DOHH2 (cell line): ENCODE measurements at regions not wholly inside any gene's neighbourhood (a gene's known extent, or its start where the extent isn't known, plus 50 kb on each side); places are given as distances from the start of the nearest gene placed in this dataset.

Experiments
- H3F3A ChIP-seq: fragments of 200-600 bp; sonication (generic), shearing (Covaris generic); 2 replicates; pipeline ENCODE4 v1.6.0; 2016; ENCODE audit warnings: antibody characterized with exemption, mild to moderate bottlenecking; ENCODE audit not compliant: control insufficient read depth, insufficient read depth
- H3K27ac ChIP-seq: fragments of 200-600 bp; sonication (generic); 2 replicates; pipeline ENCODE4 v1.5.1; 2014; ENCODE audit warnings: low read depth, mild to moderate bottlenecking, low read length, moderate library complexity
- H3K27me3 ChIP-seq: fragments of 200-600 bp; sonication (generic); 2 replicates; pipeline ENCODE4 v1.6.1; 2014; ENCODE audit warnings: mild to moderate bottlenecking, low read length, mixed read lengths; ENCODE audit not compliant: control insufficient read depth
- H3K36me3 ChIP-seq: fragments of 200-600 bp; sonication (generic); 2 replicates; pipeline ENCODE4 v1.6.1; 2014; ENCODE audit warnings: mild to moderate bottlenecking, low read length, moderate library complexity, mixed read lengths; ENCODE audit not compliant: control insufficient read depth
- H3K4me1 ChIP-seq: fragments of 200-600 bp; sonication (generic); 2 replicates; pipeline ENCODE4 v1.6.1; 2014; ENCODE audit warnings: mild to moderate bottlenecking, low read length, mixed read lengths; ENCODE audit not compliant: control insufficient read depth
- H3K4me2 ChIP-seq: fragments of 200-600 bp; sonication (generic); 2 replicates; pipeline ENCODE4 v1.6.0; 2014; ENCODE audit warnings: mild to moderate bottlenecking, low read length, moderate library complexity
- H3K4me3 ChIP-seq: fragments of 200-600 bp; sonication (generic); 2 replicates; pipeline ENCODE4 v1.5.1; 2014; ENCODE audit warnings: mild to moderate bottlenecking, low read length, mixed read lengths
- H3K79me2 ChIP-seq: fragments of 200-600 bp; sonication (generic); 2 replicates; pipeline ENCODE4 v1.6.1; 2014; ENCODE audit warnings: mild to moderate bottlenecking, low read length, mixed read lengths; ENCODE audit not compliant: control insufficient read depth
- H3K9me2 ChIP-seq: fragments of 200-600 bp; sonication (generic); replicated peaks from 2 replicates; pipeline ENCODE4 v1.6.1; 2014; ENCODE audit warnings: mild to moderate bottlenecking, low read length, mixed read lengths; ENCODE audit not compliant: control insufficient read depth
- H3K9me3 ChIP-seq: fragments of 200-600 bp; sonication (generic); 2 replicates; pipeline ENCODE4 v1.6.1; 2014; ENCODE audit warnings: antibody characterized with exemption, low read length, mixed read lengths; ENCODE audit not compliant: control insufficient read depth, insufficient read depth
- H4K20me1 ChIP-seq: fragments of 200-600 bp; sonication (generic); 2 replicates; pipeline ENCODE4 v1.6.0; 2014; ENCODE audit warnings: low read depth, mild to moderate bottlenecking, antibody characterized with exemption, low read length, moderate library complexity; ENCODE audit not compliant: control insufficient read depth, insufficient read depth
- CTCF ChIP-seq: fragments of 200-600 bp; sonication (generic); IDR thresholded peaks from one replicate; pipeline ENCODE4 v1.5.1; 2014; ENCODE audit warnings: antibody characterized with exemption, mild to moderate bottlenecking, low read depth, low read length; ENCODE audit not compliant: poor library complexity, severe bottlenecking
- EZH2phosphoT487 ChIP-seq: fragments of 200-600 bp; sonication (generic); IDR thresholded peaks from 2 replicates; pipeline ENCODE4 v1.6.1; 2017; ENCODE audit warnings: borderline replicate concordance, mild to moderate bottlenecking, antibody characterized with exemption, low read length, moderate library complexity, mixed read lengths

- TF ChIP-seq CTCF (no peak), EZH2phosphoT487 (no peak)
Measured at GRCh38 chr11:31877083-31877482, 66.0 kb upstream of the PAX6 start.

GRCh38 chr11:31875866-31876560, 64.9 kb upstream of the PAX6 start:
- no peaks in the 10 kb centered on the region for H3K36me3 ChIP-seq
- H3K79me2 ChIP-seq = no peaks in the 10 kb centered on the region
- H3K4me1 ChIP-seq = no peaks in the 10 kb centered on the region
- H3K27ac ChIP-seq = no peak overlapping the region
- TF ChIP-seq CTCF = no peak
- TF ChIP-seq EZH2phosphoT487 = no peak
- H3K4me2 ChIP-seq = no peak overlapping the region
- no peaks in the 10 kb centered on the region for H3K9me3 ChIP-seq
- H3K4me3 ChIP-seq = no peak overlapping the region
- H3K9me2 ChIP-seq = no peaks in the 10 kb centered on the region
- H3K27me3 ChIP-seq = 0 out of 2 replicates have a peak, but pooled peaks cover 2% of the 10 kb centered on the region
- H4K20me1 ChIP-seq = no peaks in the 10 kb centered on the region
- no peaks in the 10 kb centered on the region for H3F3A ChIP-seq

More at GRCh38 chr11:31877083-31877482, 66.0 kb upstream of the PAX6 start:
- no peaks in the 10 kb centered on the region for H3K79me2 ChIP-seq
- no peaks in the 10 kb centered on the region for H3K4me1 ChIP-seq
- no peak overlapping the region for H3K4me3 ChIP-seq
- H3K9me2 ChIP-seq = no peaks in the 10 kb centered on the region
- no peaks in the 10 kb centered on the region for H3F3A ChIP-seq
- no peak overlapping the region for H3K27ac ChIP-seq
- H3K27me3 ChIP-seq = 0 out of 2 replicates have a peak, but pooled peaks cover 2% of the 10 kb centered on the region
- H4K20me1 ChIP-seq = no peaks in the 10 kb centered on the region
- H3K36me3 ChIP-seq = no peaks in the 10 kb centered on the region
- no peak overlapping the region for H3K4me2 ChIP-seq
- no peaks in the 10 kb centered on the region for H3K9me3 ChIP-seq

GRCh38 chr11:31874631-31875191, 63.6 kb upstream of the PAX6 start:
- H3K36me3 ChIP-seq = no peaks in the 10 kb centered on the region
- no peaks in the 10 kb centered on the region for H3F3A ChIP-seq
- no peak overlapping the region for H3K27ac ChIP-seq
- no peaks in the 10 kb centered on the region for H3K79me2 ChIP-seq
- no peak overlapping the region for H3K4me2 ChIP-seq
- H3K4me1 ChIP-seq = no peaks in the 10 kb centered on the region
- H3K9me3 ChIP-seq = no peaks in the 10 kb centered on the region
- no peaks in the 10 kb centered on the region for H4K20me1 ChIP-seq
- H3K27me3 ChIP-seq = no peaks in the 10 kb centered on the region
- H3K4me3 ChIP-seq = no peak overlapping the region
- no peak for TF ChIP-seq CTCF
- no peak for TF ChIP-seq EZH2phosphoT487
- no peaks in the 10 kb centered on the region for H3K9me2 ChIP-seq
